ENCODE measurements at regions not wholly inside any gene's neighbourhood (a gene's known extent, or its start where the extent isn't known, plus 50 kb on each side); places are given as distances from the start of the nearest gene placed in this dataset.

GRCh38 chr1:70827030-70827429 is 220.6 kb downstream of the PTGER3 start:
- Histone ChIP-seq H3T11ph (ENCODE audit: low read length) (no peak overlapping the region), H2BK15ac (ENCODE audit: low read depth, low read length) (no peak overlapping the region), H3K14ac (ENCODE audit: insufficient read depth, low read length) (no peak overlapping the region), H3K79me2 (ENCODE audit: insufficient read depth, low read length) (no peaks in the 10 kb centered on the region), H4K91ac (ENCODE audit: insufficient read length, low read depth, low read length) (no peak overlapping the region), H3K27me3 (ENCODE audit: insufficient read depth, low read length) (no peaks in the 10 kb centered on the region), H2BK12ac (ENCODE audit: insufficient read length, low read depth, low read length) (no peak overlapping the region), H3K9ac (ENCODE audit: extremely low read depth, insufficient read length, low read length) (no peak overlapping the region), H3K18ac (ENCODE audit: insufficient read length, low read depth, low read length) (no peak overlapping the region), H2AK5ac (ENCODE audit: insufficient read length, low read length) (no peak overlapping the region), H3K23me2 (ENCODE audit: insufficient read length, low read depth, low read length, poor library complexity, severe bottlenecking) (no peaks in the 10 kb centered on the region), H2BK5ac (ENCODE audit: insufficient read length, low read length) (no peak overlapping the region), H2BK20ac (ENCODE audit: low read depth, low read length, poor library complexity, severe bottlenecking) (no peak overlapping the region), H3K4me1 (ENCODE audit: insufficient read depth, low read length) (no peaks in the 10 kb centered on the region), H3K23ac (ENCODE audit: insufficient read length, low read depth, low read length) (no peak overlapping the region), H3K56ac (ENCODE audit: insufficient read length, low read depth, low read length) (no peak overlapping the region), H4K5ac (ENCODE audit: insufficient read length, low read depth, low read length) (no peak overlapping the region), H4K8ac (replicated peaks; ENCODE audit: insufficient read length, low read depth, low read length) (no peak overlapping the region), H3K27ac (ENCODE audit: insufficient read length, low read depth, low read length) (no peak overlapping the region), H3K79me1 (ENCODE audit: insufficient read depth, low read depth, low read length, poor library complexity, severe bottlenecking) (no peaks in the 10 kb centered on the region), H3K4me2 (ENCODE audit: insufficient read depth, insufficient read length, low read length) (no peak overlapping the region), H3K4ac (ENCODE audit: low read depth, low read length) (no peak overlapping the region), H2BK120ac (ENCODE audit: low read depth, low read length, poor library complexity, severe bottlenecking) (no peak overlapping the region), H2AFZ (ENCODE audit: low read length) (no peak overlapping the region), H3K9me3 (ENCODE audit: control insufficient read depth, low read depth, low read length) (no peaks in the 10 kb centered on the region), H4K20me1 (ENCODE audit: control insufficient read depth, insufficient read depth, insufficient read length) (no peaks in the 10 kb centered on the region)
- H3K4me1 Mint-ChIP-seq, result no peaks in the 10 kb centered on the region
- no peak for TF ChIP-seq CTCF (conservative IDR thresholded peaks at IDR 0.05)
- H3K27ac Mint-ChIP-seq, result no peak overlapping the region
- H3K27me3 Mint-ChIP-seq (ENCODE audit: low read depth), result no peaks in the 10 kb centered on the region
- no peak for DNase-seq
- peaks cover 5 to 9% of the 10 kb centered on the region in 2 experiments for H3K9me3 Mint-ChIP-seq
- no peak overlapping the region for H3K4me3 Mint-ChIP-seq
- WGBS (ENCODE audit: extremely low coverage, insufficient read length, low lambda C conversion rate), result no CpG with 5 or more reads among the region's 3 CpGs
- peaks cover 0 to 8% (median 0%) of the 10 kb centered on the region in 3 experiments; a peak in 3 of 7 replicates for H3K36me3 Mint-ChIP-seq (ENCODE audit: insufficient read depth in 1 of 3, low read depth in 3 of 3)

Measured in H9 (cell line).